ENCODE measurements at regions not wholly inside any gene's neighbourhood (a gene's known extent, or its start where the extent isn't known, plus 50 kb on each side); places are given as distances from the start of the nearest gene placed in this dataset.
"Not testable (repeated sequence)": the region's sequence is repeated elsewhere in the genome, so short reads cannot be mapped to it uniquely, and the experiment has no call there.

DNA sequence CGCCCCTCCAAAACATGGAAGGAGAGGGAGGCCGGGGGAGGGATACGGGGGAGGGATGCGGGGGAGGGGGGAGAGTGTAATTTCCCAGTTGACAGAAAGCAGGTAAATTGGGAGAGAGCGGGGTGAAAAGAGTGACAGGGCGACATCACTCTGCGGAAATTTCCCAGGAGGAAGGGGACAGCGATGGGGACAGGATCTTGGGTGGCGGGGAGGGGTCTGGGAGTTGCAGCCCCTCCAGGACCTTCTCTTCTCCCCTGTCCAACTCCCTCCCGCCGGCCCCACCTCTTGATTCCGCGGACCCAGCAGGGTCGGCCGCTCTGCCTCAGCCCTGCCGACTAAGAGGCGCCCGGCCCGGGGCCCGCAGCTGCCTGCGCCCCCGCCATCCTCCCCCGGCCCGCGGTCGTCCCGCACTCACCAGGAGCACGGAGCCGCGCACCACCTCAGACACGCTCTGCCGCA lies 108.0 kb upstream of the DOCK9 start:
- H3K27me3 ChIP-seq (ENCODE audit: insufficient read depth, low read depth, severe bottlenecking) = no peaks in the 10 kb centered on the region
- DNase-seq = no peak
- no peaks in the 10 kb centered on the region for H3K9me3 ChIP-seq (ENCODE audit: severe bottlenecking)
- peak overlapping the region; percentile 72 for H3K4me3 ChIP-seq (ENCODE audit: low read depth, low read length)
- peak overlapping the region; percentile 64 for H3K27ac ChIP-seq
- H3K36me3 ChIP-seq = peaks cover 9% of the 10 kb centered on the region
- TF ChIP-seq, protein P1, sequence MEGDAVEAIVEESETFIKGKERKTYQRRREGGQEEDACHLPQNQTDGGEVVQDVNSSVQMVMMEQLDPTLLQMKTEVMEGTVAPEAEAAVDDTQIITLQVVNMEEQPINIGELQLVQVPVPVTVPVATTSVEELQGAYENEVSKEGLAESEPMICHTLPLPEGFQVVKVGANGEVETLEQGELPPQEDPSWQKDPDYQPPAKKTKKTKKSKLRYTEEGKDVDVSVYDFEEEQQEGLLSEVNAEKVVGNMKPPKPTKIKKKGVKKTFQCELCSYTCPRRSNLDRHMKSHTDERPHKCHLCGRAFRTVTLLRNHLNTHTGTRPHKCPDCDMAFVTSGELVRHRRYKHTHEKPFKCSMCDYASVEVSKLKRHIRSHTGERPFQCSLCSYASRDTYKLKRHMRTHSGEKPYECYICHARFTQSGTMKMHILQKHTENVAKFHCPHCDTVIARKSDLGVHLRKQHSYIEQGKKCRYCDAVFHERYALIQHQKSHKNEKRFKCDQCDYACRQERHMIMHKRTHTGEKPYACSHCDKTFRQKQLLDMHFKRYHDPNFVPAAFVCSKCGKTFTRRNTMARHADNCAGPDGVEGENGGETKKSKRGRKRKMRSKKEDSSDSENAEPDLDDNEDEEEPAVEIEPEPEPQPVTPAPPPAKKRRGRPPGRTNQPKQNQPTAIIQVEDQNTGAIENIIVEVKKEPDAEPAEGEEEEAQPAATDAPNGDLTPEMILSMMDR (IDR thresholded peaks at IDR 0.05; ENCODE audit: low read depth, low read length) = no peak

DNA sequence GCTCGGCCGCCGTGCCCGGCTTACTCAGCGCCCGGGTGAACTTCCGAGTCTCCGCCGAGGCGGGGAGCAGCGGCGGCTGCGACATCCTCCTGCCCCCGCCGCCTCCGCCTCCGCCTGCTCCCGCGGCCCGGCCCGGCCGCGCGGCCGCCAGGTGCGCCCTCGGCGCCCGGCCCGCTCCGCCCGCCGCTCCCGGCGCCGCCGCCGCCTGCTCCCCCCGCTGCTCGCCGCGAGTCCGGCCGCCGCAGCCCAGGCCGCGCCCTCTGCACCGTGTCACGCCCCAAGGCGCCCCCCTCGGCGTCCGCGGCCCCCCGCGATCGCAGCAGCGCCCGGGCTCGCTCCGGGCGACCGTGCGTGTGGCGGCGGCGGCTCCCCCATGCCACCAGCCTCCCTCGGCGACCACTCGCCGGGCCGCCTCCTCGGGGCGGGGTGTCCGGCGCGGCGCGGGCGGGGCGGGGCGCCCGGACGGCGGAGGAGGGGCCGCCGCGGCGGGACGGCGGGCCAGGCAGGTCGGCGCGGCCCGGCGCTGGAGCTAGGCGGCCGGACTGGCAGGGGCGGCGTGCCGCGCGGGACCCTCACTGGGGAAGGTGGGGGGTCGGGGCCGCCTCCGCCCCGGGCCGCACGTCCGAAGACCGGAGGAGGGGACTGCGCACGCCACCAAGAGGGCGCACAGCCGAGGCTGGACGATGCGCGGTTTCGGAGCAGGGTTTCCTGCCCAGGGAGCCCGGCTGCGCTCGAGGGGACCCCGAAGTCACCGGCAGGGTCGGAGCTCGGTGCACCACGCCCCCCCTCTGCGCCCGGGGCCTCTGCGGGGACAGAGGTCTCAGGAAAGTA lies 108.6 kb upstream of the DOCK9 start:
- Histone ChIP-seq H3K27ac (peak overlapping the region; percentile 89), H3K4me3 (ENCODE audit: low read depth, low read length) (peak overlapping the region; percentile 82), H3K9me3 (ENCODE audit: severe bottlenecking) (no peaks in the 10 kb centered on the region), H3K27me3 (ENCODE audit: insufficient read depth, low read depth, severe bottlenecking) (no peaks in the 10 kb centered on the region), H3K36me3 (peaks cover 9% of the 10 kb centered on the region)
- TF ChIP-seq, protein P1 (IDR thresholded peaks at IDR 0.05; ENCODE audit: low read depth, low read length) = peak; percentile 29; the same call in 1 of the 2 replicates
- peak; percentile 70 for DNase-seq

DNA sequence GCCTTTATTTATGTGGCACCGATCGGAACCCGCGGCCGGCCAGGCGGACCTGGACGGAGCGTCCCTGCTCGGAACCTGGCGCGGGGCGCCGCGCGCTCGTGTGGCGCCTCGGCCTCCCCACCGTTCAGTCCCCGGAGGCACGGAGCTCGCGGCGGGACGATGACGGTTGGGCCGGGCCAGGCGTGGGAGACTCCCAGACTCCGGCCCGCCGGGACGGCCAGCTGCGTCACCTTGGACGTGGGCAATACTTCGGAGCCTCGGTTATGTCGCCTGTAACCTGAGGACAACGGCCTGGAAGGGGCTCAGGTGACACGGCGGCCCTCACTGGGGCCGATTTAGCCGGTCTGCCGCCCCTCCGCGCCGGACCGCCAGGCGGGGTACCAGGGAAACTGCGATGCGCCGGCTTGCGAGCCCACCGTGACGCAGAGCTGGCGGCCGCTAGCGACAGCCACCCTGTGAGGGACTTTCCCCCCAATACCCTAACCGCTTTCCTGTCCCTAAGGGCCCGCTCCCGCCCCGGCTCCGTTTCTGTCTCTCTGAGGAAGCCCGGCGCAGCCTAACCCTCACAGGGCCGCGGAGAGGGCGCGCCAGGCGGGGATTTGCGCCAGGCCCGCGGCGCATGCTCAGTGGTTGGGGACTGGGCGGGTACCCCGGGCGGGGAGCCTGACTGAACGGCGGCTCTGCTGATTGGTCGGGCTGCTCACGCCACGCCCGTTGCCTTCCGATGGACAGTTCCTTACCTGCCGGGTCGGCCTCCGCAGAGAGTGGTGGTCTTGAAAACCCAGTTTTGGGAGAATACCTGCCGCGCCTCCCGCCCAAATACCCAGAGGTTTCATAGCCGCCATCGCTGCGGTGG lies 109.5 kb upstream of the DOCK9 start:
- peak overlapping the region; percentile 82 for H3K4me3 ChIP-seq (ENCODE audit: low read depth, low read length)
- H3K27ac ChIP-seq = peak overlapping the region; percentile 89
- TF ChIP-seq, protein P1 (IDR thresholded peaks at IDR 0.05; ENCODE audit: low read depth, low read length) = peak; percentile 45
- peaks cover 9% of the 10 kb centered on the region for H3K36me3 ChIP-seq
- H3K9me3 ChIP-seq (ENCODE audit: severe bottlenecking) = no peaks in the 10 kb centered on the region
- peak; percentile 99 for DNase-seq
- H3K27me3 ChIP-seq (ENCODE audit: insufficient read depth, low read depth, severe bottlenecking) = no peaks in the 10 kb centered on the region

DNA sequence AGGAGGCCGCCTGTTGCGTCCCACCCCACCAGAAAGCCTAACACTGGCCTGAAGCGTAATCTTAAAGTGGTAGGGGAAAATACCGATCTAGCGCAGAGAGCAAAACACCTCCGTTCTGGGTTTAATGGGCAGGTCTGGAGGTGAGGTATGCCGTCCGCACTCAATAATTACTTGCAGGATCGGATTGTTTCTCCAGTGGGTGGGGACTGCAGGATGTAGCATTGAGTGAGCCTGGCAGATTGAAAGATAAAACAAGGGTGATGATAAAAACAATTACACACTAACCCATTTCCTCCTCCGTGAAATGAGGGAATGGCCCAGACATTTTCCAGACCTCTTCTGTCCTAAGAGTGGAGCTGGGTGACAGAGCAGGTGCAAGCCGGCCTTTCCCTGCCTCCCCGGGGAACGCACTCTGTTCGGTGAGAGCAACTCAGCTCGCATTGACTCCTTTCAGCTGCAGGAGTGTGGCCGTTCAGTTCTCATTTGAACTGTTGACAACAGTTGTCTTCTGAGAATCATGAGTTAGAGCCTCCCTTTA lies 110.2 kb upstream of the DOCK9 start:
- TF ChIP-seq, protein P1 (IDR thresholded peaks at IDR 0.05; ENCODE audit: low read depth, low read length) = no peak
- peak; percentile 45 for DNase-seq
- peak overlapping the region; percentile 82 for H3K4me3 ChIP-seq (ENCODE audit: low read depth, low read length)
- H3K27ac ChIP-seq = peak overlapping the region; percentile 89
- H3K36me3 ChIP-seq = peaks cover 9% of the 10 kb centered on the region
- no peaks in the 10 kb centered on the region for H3K9me3 ChIP-seq (ENCODE audit: severe bottlenecking)
- H3K27me3 ChIP-seq (ENCODE audit: insufficient read depth, low read depth, severe bottlenecking) = no peaks in the 10 kb centered on the region

DNA sequence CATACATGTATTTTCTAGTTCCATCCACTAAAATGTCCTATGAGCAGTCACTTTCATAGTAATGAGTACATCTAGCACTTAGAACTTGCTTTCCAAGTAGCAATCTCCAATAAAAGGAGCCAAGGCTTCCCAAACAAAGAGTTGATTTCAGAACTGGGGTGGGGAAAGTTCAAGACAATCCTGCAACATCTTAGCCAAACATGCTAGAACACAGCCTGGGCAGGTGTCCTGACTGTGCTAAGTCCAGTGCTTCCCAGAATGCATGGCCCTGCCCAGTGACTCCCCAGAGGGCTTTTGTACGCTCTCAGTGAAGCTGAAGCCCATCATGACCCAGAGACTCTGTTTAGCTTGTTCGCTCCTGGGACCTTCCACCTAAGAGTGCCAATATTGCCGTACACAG lies 106.7 kb upstream of the UBAC2 start:
- Histone ChIP-seq H3K9me3 (ENCODE audit: severe bottlenecking) (no peaks in the 10 kb centered on the region), H3K4me3 (ENCODE audit: low read depth, low read length) (no peak overlapping the region), H3K27me3 (ENCODE audit: insufficient read depth, low read depth, severe bottlenecking) (no peaks in the 10 kb centered on the region), H3K27ac (no peak overlapping the region), H3K36me3 (no peaks in the 10 kb centered on the region)
- no peak for DNase-seq
- TF ChIP-seq, protein P1 (IDR thresholded peaks at IDR 0.05; ENCODE audit: low read depth, low read length) = no peak

DNA sequence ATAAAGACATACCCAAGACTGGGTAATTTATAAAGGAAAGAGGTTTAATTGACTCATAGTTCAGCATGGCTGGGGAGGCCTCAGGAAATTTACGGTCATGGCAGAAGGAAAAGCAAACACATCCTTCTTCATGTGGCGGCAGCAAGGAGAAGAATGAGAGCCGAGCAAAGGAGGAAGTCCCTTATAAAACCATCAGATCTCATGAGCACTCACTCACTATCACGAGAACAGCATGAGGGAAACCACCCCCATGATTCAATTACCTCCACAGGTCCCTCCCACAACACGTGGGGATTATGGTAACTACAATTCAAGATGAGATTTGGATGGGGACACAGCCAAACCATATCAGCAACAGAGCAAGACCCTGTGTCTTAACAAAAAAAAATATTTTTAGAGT lies 98.8 kb upstream of the UBAC2 start:
- H3K9me3 ChIP-seq (ENCODE audit: severe bottlenecking) = peaks cover 10% of the 10 kb centered on the region
- not testable (repeated sequence) for H3K36me3 ChIP-seq; H3K4me3 ChIP-seq (ENCODE audit: low read depth, low read length); H3K27me3 ChIP-seq (ENCODE audit: insufficient read depth, low read depth, severe bottlenecking); H3K27ac ChIP-seq; DNase-seq
